Ascending aorta (tissue), 2 donors: ENCODE measurements at regions not wholly inside any gene's neighbourhood (a gene's known extent, or its start where the extent isn't known, plus 50 kb on each side); places are given as distances from the start of the nearest gene placed in this dataset.

Source experiments
- DNase-seq, 2 donors: peaks; one replicate each; pipeline ENCODE4 v3.0.0-alpha.2; 2019; ENCODE audit warnings: low spot score in 2 of 2
- H3K27ac ChIP-seq, 2 donors: fragments of 200-600 bp; sonication (generic); one replicate each; pipeline ENCODE4 v1.5.1; 2016 to 2017; ENCODE audit warnings: mild to moderate bottlenecking in 1 of 2
- H3K27me3 ChIP-seq: fragments of 200-600 bp; sonication (generic); one replicate; pipeline ENCODE4 v1.5.1; 2017
- H3K36me3 ChIP-seq, 2 donors: fragments of 200-600 bp; sonication (generic); one replicate each; pipeline ENCODE4 v1.5.1; 2016
- H3K4me1 ChIP-seq, 2 donors: fragments of 200-600 bp; sonication (generic); one replicate each; pipeline ENCODE4 v1.5.1; 2016 to 2017; ENCODE audit warnings: mild to moderate bottlenecking in 1 of 2
- H3K4me3 ChIP-seq, 2 donors: fragments of 200-600 bp; sonication (generic); one replicate each; pipeline ENCODE4 v1.5.1; 2016 to 2017; ENCODE audit warnings: mild to moderate bottlenecking in 1 of 2
- H3K9me3 ChIP-seq, 2 donors: fragments of 200-600 bp; sonication (generic); one replicate each; pipeline ENCODE4 v1.5.1; 2016
- CTCF ChIP-seq, 3 experiments: fragments of 200-600 bp in 2 of 3; fragments of 450-650 bp in 1 of 3; sonication (generic) in 2 of 3; IDR thresholded peaks; one replicate each; pipeline ENCODE4 v1.5.1; 2016 to 2019; ENCODE audit warnings: antibody characterized with exemption in 3 of 3, mild to moderate bottlenecking in 1 of 3, moderate library complexity in 1 of 3
- intact Hi-C: fragments of 100-400 bp; cut with DNase I; formaldehyde crosslinking; loops from one replicate; pipeline ENCODE4 v1.15.1; 2023

GRCh38 chr7:24500599-24500998 lies 72.7 kb upstream of the PALS2 start:
- intact Hi-C loops: loop anchor here (5.0 kb wide), 1 partner anchor 72 kb away; the partner anchor contains the start of gene PALS2
- no peak for DNase-seq
- Histone ChIP-seq H3K4me1 (peaks cover 0 to 12% of the 10 kb centered on the region in 2 donors), H3K4me3 (peak overlapping the region in 1 of 2 donors; percentile 33), H3K27ac (peak overlapping the region in 1 of 2 donors; percentile 29), H3K9me3 (no peaks in the 10 kb centered on the region), H3K27me3 (no peaks in the 10 kb centered on the region), H3K36me3 (no peaks in the 10 kb centered on the region)
- no peak for TF ChIP-seq CTCF (IDR thresholded peaks at IDR 0.05)

- H3K4me1 ChIP-seq: peaks cover 0 to 12% of the 10 kb centered on the region in 2 donors
- DNase-seq: no peak
- no peak for TF ChIP-seq CTCF (IDR thresholded peaks at IDR 0.05)
- peak overlapping the region in 1 of 2 donors; percentile 33 for H3K4me3 ChIP-seq
- intact Hi-C loops: loop anchor here (5.0 kb wide), 1 partner anchor 71 kb away; the partner anchor contains the start of gene PALS2
- H3K27ac ChIP-seq: peak overlapping the region in 1 of 2 donors; percentile 29
- H3K36me3 ChIP-seq: no peaks in the 10 kb centered on the region
- no peaks in the 10 kb centered on the region for H3K27me3 ChIP-seq
- H3K9me3 ChIP-seq: no peaks in the 10 kb centered on the region
Observed at GRCh38 chr7:24501009-24501408, 72.2 kb upstream of the PALS2 start.

- no peak for TF ChIP-seq CTCF (IDR thresholded peaks at IDR 0.05)
- no peak for DNase-seq
- H3K27ac ChIP-seq: peak overlapping the region in 1 of 2 donors; percentile 29
Observed at GRCh38 chr7:24501443-24502134, 71.7 kb upstream of the PALS2 start.

DNA sequence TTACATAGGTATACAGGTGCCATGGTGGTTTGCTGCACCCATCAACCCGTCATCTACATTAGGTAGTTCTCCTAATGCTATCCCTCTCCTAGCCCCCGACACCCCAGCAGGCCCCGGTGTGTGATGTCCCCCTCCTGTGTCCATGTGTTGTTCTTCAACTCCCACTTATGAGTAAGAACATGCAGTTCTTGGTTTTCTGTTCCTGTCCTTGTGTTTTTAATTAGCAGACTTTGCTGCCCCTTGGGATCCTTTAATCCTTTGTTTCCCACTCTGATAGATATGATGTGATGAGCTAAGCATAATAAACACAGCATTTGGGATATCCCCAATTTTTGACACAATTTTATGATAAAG lies 71.1 kb upstream of the PALS2 start:
- Histone ChIP-seq H3K9me3 (no peaks in the 10 kb centered on the region), H3K4me1 (peaks cover 0 to 12% of the 10 kb centered on the region in 2 donors), H3K27ac (no peak overlapping the region), H3K4me3 (no peak overlapping the region), H3K27me3 (no peaks in the 10 kb centered on the region), H3K36me3 (no peaks in the 10 kb centered on the region)
- DNase-seq: no peak
- intact Hi-C loops: loop anchor here (5.0 kb wide), 1 partner anchor 70 kb away; the partner anchor contains the start of gene PALS2
- TF ChIP-seq CTCF (IDR thresholded peaks at IDR 0.05): no peak

More at GRCh38 chr7:24501443-24502134, 71.7 kb upstream of the PALS2 start:
- no peaks in the 10 kb centered on the region for H3K9me3 ChIP-seq
- peak overlapping the region in 1 of 2 donors; percentile 33 for H3K4me3 ChIP-seq
- intact Hi-C loops: loop anchor here (5.0 kb wide), 1 partner anchor 71 kb away; the partner anchor contains the start of gene PALS2
- H3K36me3 ChIP-seq: no peaks in the 10 kb centered on the region
- peaks cover 0 to 12% of the 10 kb centered on the region in 2 donors for H3K4me1 ChIP-seq
- H3K27me3 ChIP-seq: no peaks in the 10 kb centered on the region

DNA sequence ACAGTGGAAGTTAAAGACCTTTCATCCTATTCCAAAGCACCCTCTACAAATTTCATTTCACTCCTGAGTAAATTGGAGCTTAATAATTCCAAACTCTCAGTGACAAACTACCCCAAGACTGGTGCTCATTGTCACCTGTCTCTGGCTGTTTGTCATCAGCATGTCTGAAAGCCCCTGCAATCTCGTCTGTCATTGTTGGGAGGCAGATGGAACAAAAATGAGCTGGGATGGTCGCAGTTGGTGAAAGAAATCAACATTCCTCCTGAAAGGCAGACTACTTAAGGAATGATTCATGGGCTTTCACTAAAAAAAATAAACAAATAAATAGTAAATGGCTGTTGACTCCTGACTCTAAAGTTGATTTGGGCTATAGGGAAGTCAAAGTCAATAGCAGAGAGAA lies 69.7 kb upstream of the PALS2 start:
- peak overlapping the region; percentile 62 to 70 for H3K27ac ChIP-seq
- no peaks in the 10 kb centered on the region for H3K9me3 ChIP-seq
- H3K36me3 ChIP-seq: no peaks in the 10 kb centered on the region
- no peak for TF ChIP-seq CTCF (IDR thresholded peaks at IDR 0.05)
- H3K4me1 ChIP-seq: peaks cover 0 to 12% of the 10 kb centered on the region in 2 donors
- H3K27me3 ChIP-seq: no peaks in the 10 kb centered on the region
- no peak overlapping the region for H3K4me3 ChIP-seq
- DNase-seq: no peak
- intact Hi-C loops: loop anchor here (5.0 kb wide), 1 partner anchor 69 kb away; the partner anchor contains the start of gene PALS2
